OCI-LY1 (cell line): ENCODE measurements at regions not wholly inside any gene's neighbourhood (a gene's known extent, or its start where the extent isn't known, plus 50 kb on each side); places are given as distances from the start of the nearest gene placed in this dataset.

Experiments used
- H2AFZ ChIP-seq: fragments of 200-600 bp; sonication (generic), shearing (Covaris generic); 2 replicates; pipeline ENCODE4 v1.6.0; 2014; ENCODE audit warnings: antibody characterized with exemption, mild to moderate bottlenecking, low read length
- H3F3A ChIP-seq: fragments of 200-600 bp; sonication (generic), shearing (Covaris generic); 2 replicates; pipeline ENCODE4 v1.6.0; 2014; ENCODE audit warnings: mild to moderate bottlenecking, antibody characterized with exemption, low read length, moderate library complexity; ENCODE audit not compliant: insufficient read depth
- H3K27ac ChIP-seq: fragments of 200-600 bp; sonication (generic); 2 replicates; pipeline ENCODE4 v1.5.1; 2014; ENCODE audit warnings: low read length, mixed run types, mild to moderate bottlenecking, low read depth; ENCODE audit not compliant: poor library complexity, severe bottlenecking
- H3K27me3 ChIP-seq: fragments of 200-600 bp; sonication (generic); 2 replicates; pipeline ENCODE4 v1.6.0; 2014; ENCODE audit warnings: antibody characterized with exemption, mild to moderate bottlenecking, low read length, moderate library complexity; ENCODE audit not compliant: insufficient read depth
- H3K36me3 ChIP-seq: fragments of 200-600 bp; sonication (generic); 2 replicates; pipeline ENCODE4 v1.6.1; 2014; ENCODE audit warnings: mild to moderate bottlenecking, antibody characterized with exemption, low read length, moderate library complexity, mixed read lengths; ENCODE audit not compliant: insufficient read depth
- H3K4me1 ChIP-seq: fragments of 200-600 bp; sonication (generic); 2 replicates; pipeline ENCODE4 v1.5.1; 2014; ENCODE audit warnings: mild to moderate bottlenecking, low read length, moderate library complexity; ENCODE audit not compliant: insufficient read depth, severe bottlenecking
- H3K4me2 ChIP-seq: fragments of 200-600 bp; sonication (generic), shearing (Covaris generic); 2 replicates; pipeline ENCODE4 v1.6.1; 2014; ENCODE audit warnings: low read length
- H3K4me3 ChIP-seq: fragments of 200-600 bp; sonication (generic); 2 replicates; pipeline ENCODE4 v1.5.1; 2014; ENCODE audit warnings: low read length, low read depth, mild to moderate bottlenecking, mixed read lengths; ENCODE audit not compliant: poor library complexity, severe bottlenecking
- H3K79me2 ChIP-seq: fragments of 200-600 bp; shearing (Covaris generic); 2 replicates; pipeline ENCODE4 v1.6.1; 2016; ENCODE audit warnings: mixed run types, low read length, mixed read lengths; ENCODE audit not compliant: insufficient read depth
- H3K9ac ChIP-seq: fragments of 200-600 bp; sonication (generic), shearing (Covaris generic); 2 replicates; pipeline ENCODE4 v1.6.1; 2014; ENCODE audit warnings: mild to moderate bottlenecking, low read length, mixed read lengths
- H3K9me2 ChIP-seq: fragments of 200-600 bp; sonication (generic), shearing (Covaris generic); 2 replicates; pipeline ENCODE4 v1.6.1; 2014; ENCODE audit warnings: low read depth, mild to moderate bottlenecking, low read length, mixed read lengths
- H3K9me3 ChIP-seq: fragments of 200-600 bp; shearing (Covaris generic); 2 replicates; pipeline ENCODE4 v1.6.1; 2014; ENCODE audit warnings: low read length, mixed read lengths
- H4K20me1 ChIP-seq: fragments of 200-600 bp; sonication (generic), shearing (Covaris generic); 2 replicates; pipeline ENCODE4 v1.6.0; 2016; ENCODE audit warnings: mild to moderate bottlenecking, low read length; ENCODE audit not compliant: insufficient read depth
- EZH2 ChIP-seq: fragments of 200-600 bp; sonication (generic), shearing (Covaris generic); IDR thresholded peaks from 2 replicates; pipeline ENCODE4 v1.8.0; 2017; ENCODE audit warnings: borderline replicate concordance, mixed run types, mild to moderate bottlenecking, antibody characterized with exemption, low read length, moderate library complexity, mixed read lengths
- TF ChIP-seq, protein P1 (sequence below): fragments of 200-600 bp; sonication (generic), shearing (Covaris generic); IDR thresholded peaks from 2 replicates; pipeline ENCODE4 v1.5.1; 2017; ENCODE audit warnings: mild to moderate bottlenecking, antibody characterized with exemption, low read length, moderate library complexity, mixed read lengths

DNA sequence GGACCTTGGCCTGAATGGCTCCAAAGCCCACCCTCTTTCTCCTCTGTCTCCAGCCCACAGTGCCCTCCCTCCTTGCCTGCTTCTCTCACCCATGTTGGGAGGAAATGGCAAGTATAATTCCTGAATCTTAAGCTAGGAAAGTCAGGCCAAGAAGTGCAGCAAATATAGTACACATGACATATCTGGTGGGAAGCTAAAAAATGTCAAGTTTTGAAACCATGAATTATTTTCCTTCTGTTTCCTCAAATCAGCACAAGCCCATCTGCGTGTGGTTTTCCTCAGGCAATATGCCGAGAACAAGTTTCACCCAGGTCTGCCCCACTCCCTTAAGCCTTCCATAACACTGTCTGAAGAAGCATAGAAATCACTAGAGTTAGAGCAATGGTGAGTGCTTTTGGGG is 502.8 kb upstream of the CDH11 start:
- Histone ChIP-seq H3K27me3 (peaks cover 8% of the 10 kb centered on the region; the same call in 1 of the 2 replicates), H4K20me1 (no peaks in the 10 kb centered on the region), H3K9ac (no peak overlapping the region), H3K27ac (no peak overlapping the region), H3K9me3 (no peaks in the 10 kb centered on the region), H3K36me3 (no peaks in the 10 kb centered on the region), H3K4me1 (no peaks in the 10 kb centered on the region), H3K4me3 (no peak overlapping the region), H2AFZ (no peak overlapping the region), H3K4me2 (no peak overlapping the region), H3F3A (no peaks in the 10 kb centered on the region), H3K79me2 (no peaks in the 10 kb centered on the region), H3K9me2 (no peaks in the 10 kb centered on the region)
- TF ChIP-seq EZH2, result no peak
- TF ChIP-seq, protein P1, sequence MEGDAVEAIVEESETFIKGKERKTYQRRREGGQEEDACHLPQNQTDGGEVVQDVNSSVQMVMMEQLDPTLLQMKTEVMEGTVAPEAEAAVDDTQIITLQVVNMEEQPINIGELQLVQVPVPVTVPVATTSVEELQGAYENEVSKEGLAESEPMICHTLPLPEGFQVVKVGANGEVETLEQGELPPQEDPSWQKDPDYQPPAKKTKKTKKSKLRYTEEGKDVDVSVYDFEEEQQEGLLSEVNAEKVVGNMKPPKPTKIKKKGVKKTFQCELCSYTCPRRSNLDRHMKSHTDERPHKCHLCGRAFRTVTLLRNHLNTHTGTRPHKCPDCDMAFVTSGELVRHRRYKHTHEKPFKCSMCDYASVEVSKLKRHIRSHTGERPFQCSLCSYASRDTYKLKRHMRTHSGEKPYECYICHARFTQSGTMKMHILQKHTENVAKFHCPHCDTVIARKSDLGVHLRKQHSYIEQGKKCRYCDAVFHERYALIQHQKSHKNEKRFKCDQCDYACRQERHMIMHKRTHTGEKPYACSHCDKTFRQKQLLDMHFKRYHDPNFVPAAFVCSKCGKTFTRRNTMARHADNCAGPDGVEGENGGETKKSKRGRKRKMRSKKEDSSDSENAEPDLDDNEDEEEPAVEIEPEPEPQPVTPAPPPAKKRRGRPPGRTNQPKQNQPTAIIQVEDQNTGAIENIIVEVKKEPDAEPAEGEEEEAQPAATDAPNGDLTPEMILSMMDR, result no peak

DNA sequence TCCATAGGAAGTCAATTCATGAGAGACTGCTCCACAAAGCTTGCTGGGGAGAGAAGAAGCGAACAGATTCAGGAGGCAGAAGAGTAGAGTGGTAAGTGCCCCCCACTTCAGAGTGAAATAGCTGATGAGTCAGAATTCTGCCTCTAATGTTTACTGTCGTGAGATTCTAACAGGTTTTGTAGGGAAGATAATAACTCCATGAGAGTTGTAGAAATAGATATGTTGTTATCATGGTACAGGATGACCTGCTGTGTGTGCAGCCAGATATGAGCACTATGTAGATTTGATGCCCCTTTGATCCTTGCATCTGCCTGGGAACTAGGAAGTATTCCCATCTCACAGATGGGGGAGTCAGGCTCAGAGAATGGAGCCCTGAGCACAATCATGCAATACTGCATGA is 502.4 kb upstream of the CDH11 start:
- Histone ChIP-seq H3K4me2 (no peak overlapping the region), H3K36me3 (no peaks in the 10 kb centered on the region), H3K9ac (no peak overlapping the region), H3K9me2 (no peaks in the 10 kb centered on the region), H3K79me2 (no peaks in the 10 kb centered on the region), H3K9me3 (no peaks in the 10 kb centered on the region), H4K20me1 (no peaks in the 10 kb centered on the region), H2AFZ (no peak overlapping the region), H3K4me3 (no peak overlapping the region), H3F3A (no peaks in the 10 kb centered on the region), H3K27ac (no peak overlapping the region), H3K4me1 (no peaks in the 10 kb centered on the region), H3K27me3 (peaks cover 8% of the 10 kb centered on the region; the same call in 1 of the 2 replicates)
- TF ChIP-seq, protein P1, result no peak

DNA sequence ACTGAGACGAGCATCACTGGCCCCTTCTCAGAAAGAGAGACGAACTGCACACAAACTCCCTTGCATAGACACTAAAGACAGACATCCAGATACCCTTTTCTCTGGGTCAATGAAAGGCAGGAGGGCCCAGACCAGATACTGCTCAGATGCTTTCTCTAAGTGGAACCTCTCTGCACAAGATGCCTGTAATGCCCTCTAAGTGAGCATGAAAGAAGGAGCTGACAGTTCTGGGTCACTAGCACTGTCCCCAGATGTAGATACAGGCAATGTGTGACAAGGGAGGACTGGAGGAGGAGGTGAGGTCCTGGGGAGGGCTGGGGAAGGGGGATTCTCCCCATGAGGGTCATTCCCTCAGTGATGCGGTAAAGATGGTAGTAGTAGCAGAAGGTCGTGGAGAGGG is 501.0 kb upstream of the CDH11 start:
- H3K4me1 ChIP-seq, result no peaks in the 10 kb centered on the region
- TF ChIP-seq, protein P1, result no peak
- no peak for TF ChIP-seq EZH2
- H3K27me3 ChIP-seq, result peaks cover 8% of the 10 kb centered on the region; the same call in 1 of the 2 replicates
- H3F3A ChIP-seq, result no peaks in the 10 kb centered on the region
- H3K4me2 ChIP-seq, result no peak overlapping the region
- H3K27ac ChIP-seq, result no peak overlapping the region
- H3K9me2 ChIP-seq, result no peaks in the 10 kb centered on the region
- H3K36me3 ChIP-seq, result no peaks in the 10 kb centered on the region
- H3K79me2 ChIP-seq, result no peaks in the 10 kb centered on the region
- no peaks in the 10 kb centered on the region for H4K20me1 ChIP-seq
- H3K4me3 ChIP-seq, result no peak overlapping the region
- H2AFZ ChIP-seq, result no peak overlapping the region
- H3K9ac ChIP-seq, result no peak overlapping the region
- H3K9me3 ChIP-seq, result no peaks in the 10 kb centered on the region
